LHCN-M2 (cell line): ENCODE measurements at regions not wholly inside any gene's neighbourhood (a gene's known extent, or its start where the extent isn't known, plus 50 kb on each side); places are given as distances from the start of the nearest gene placed in this dataset.
"Not testable (repeated sequence)": the region's sequence is repeated elsewhere in the genome, so short reads cannot be mapped to it uniquely, and the experiment has no call there.

Experiments used
- DNase-seq: peaks from one replicate; pipeline ENCODE4 v3.0.0-alpha.2; 2012; ENCODE audit warnings: low read depth

- DNase-seq: no peak
Observed at GRCh38 chr6:93962566-93962965, 543.2 kb upstream of the EPHA7 start.

- no peak for DNase-seq
Observed at GRCh38 chr6:93954584-93954983, 535.2 kb upstream of the EPHA7 start.

GRCh38 chr6:93943661-93944060, 524.3 kb upstream of the EPHA7 start:
- no peak for DNase-seq

DNA sequence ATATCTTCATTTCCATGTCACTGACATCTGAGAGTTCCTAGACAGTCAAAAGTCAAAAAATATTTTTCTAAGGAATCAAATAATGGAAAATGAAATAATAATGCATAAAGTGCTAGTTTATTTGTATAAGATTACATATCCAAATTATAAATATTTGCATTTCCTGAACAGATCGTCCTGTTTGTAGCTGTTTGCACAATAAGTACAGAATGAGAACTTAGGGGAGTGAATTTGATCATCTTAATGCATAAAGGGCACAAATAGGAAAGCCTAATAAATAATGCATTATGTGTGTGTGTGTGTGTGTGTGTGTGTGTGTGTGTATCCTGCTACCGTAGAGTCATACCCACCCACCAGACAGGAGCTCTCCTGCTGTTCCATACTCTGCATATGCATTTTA, 521.0 kb upstream of the EPHA7 start:
- DNase-seq: no peak

GRCh38 chr6:93932175-93932574, 512.8 kb upstream of the EPHA7 start:
- DNase-seq: no peak

DNA sequence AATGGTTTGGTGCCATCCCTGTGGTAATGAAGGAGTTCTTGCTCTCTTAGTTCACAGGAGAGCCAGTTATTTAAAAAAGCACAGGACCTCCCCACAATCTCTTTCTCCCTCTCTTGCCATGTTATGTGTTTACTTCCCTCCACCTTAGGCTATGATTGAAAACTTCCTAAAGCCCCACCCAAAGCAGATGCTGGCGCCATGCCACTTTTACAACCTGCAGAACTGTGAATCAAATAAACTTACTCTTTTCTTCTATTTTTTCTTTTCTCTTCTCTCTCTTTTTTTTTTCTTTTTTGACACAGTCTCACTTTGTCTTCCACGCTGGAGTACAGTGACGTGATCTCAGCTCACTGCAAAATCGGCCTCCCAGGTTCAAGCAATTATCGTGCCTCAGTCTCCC, 508.4 kb upstream of the EPHA7 start:
- no peak for DNase-seq

DNA sequence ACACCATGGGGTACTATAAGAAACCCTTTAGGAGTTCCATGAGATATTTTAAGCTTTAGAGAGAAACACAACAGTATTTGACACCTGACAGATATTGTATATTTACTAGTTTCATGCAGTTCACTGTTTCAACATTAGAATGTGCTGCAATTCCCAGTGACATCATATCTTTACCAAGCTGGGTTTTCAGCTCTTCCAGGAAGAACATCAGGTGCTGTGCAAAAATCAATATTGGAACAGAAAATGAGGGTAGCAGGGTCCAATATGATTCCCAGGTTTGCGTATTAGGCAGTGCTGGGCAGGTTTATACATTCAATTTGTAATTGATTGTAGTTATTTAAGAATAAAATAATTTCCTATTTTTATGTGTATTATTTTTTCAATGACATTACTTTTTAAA, 500.0 kb upstream of the EPHA7 start:
- DNase-seq: no peak

GRCh38 chr6:93918258-93918657, 498.9 kb upstream of the EPHA7 start:
- no peak for DNase-seq

- no peak for DNase-seq
Observed at GRCh38 chr6:93917216-93917615, 497.9 kb upstream of the EPHA7 start.

GRCh38 chr6:93916716-93917115, 497.4 kb upstream of the EPHA7 start:
- no peak for DNase-seq

DNA sequence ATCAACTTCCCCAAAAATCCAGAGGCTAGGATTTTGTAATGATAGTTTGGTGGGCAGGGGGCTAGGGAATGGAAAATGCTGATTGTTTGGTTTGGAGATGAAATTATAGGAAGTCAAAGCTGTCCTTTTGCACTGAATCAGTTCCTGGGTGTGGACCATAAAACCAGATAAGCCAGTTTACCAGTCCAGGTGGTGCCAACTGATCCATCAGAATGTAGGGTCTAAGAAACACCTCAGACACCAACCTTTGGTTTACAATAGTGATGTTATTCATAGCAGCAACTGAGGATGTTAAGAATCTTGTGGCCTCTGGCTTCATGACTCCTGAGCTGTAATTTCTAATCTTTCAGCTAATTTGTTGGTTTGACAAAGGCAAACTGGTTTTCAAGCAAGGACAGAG, 496.6 kb upstream of the EPHA7 start:
- no peak for DNase-seq

DNA sequence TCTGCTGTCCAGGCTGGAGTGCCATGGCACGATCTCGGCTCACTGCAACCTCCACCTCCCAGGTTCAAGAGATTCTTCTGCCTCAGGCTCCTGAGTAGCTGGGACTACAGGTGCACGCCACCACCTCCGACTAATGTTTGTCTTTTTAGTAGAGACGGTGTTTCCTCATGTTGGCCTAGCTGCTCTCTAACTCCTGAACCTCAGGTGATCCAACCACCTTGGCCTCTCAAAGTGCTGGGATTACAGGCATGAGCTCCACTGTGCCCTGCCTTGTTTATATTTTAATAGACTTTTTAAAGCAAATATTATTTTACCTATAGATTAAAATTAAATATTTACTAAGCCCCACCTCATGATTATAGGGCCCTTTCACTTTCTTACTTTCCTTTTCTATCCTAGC, 483.2 kb upstream of the EPHA7 start:
- no peak for DNase-seq

DNA sequence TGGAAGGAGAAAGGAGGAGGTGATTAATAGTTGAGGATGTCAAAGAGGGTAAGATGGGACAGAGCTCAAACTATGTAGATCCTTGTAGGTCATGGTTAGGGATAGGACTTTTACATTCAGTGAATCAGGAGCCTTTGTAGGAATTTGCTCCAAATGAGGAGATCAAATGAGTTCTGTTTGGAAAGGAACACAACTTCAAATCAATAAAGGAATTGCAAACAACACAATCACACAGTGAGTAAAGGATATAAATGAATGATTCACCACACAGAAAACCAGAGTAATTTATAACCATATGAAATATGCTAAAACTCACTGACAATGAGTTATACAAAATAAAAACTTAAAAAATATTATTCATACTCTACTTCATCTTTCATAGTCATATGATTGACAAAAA, 480.8 kb upstream of the EPHA7 start:
- no peak for DNase-seq

DNA sequence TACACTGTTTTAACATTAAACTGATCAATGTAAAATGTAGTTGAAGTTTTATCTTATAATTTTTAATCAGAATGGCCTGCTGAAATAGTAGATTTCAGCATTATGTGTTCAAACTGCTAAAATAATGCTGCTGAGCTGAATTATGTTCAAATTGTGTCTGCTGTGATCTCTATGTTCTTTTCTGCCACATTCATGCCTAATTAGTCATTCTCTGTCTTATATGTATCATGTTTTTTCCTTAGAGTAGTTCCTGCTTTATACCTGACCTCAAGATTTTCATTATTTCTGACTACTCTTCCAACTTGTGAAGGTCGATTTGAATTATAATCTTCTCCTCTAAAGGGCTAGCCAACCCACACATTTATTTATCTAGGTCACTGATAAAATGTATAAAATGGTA, 476.7 kb upstream of the EPHA7 start:
- peak; percentile 73 for DNase-seq

- DNase-seq: peak; percentile 64
Observed at GRCh38 chr6:93894521-93894920, 475.2 kb upstream of the EPHA7 start.

GRCh38 chr6:93889713-93890112, 470.4 kb upstream of the EPHA7 start:
- no peak for DNase-seq

DNA sequence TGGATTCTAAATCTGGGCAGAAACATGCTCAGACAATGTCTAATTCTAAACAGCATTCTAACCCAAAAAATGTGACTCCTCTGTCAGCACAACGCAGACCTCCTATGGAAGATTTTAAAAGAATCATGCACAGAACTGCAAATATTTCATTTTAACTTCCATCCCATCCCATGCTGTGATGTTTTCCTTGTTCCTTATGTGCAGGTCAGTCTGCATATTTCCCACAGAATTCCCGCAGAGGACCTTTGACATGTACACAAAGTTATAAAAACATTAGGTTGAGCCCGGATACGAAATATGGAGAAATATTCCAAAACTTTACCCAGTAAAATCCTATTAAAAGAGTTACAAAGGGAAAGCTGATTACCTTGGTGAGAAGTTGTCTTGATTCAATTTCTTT, 467.1 kb upstream of the EPHA7 start:
- DNase-seq: no peak

- no peak for DNase-seq
Observed at GRCh38 chr6:93859971-93860370, 440.6 kb upstream of the EPHA7 start.

GRCh38 chr6:93858213-93858612, 438.9 kb upstream of the EPHA7 start:
- no peak for DNase-seq

- DNase-seq: peak; percentile 66
Observed at GRCh38 chr6:93849857-93850256, 430.5 kb upstream of the EPHA7 start.

DNA sequence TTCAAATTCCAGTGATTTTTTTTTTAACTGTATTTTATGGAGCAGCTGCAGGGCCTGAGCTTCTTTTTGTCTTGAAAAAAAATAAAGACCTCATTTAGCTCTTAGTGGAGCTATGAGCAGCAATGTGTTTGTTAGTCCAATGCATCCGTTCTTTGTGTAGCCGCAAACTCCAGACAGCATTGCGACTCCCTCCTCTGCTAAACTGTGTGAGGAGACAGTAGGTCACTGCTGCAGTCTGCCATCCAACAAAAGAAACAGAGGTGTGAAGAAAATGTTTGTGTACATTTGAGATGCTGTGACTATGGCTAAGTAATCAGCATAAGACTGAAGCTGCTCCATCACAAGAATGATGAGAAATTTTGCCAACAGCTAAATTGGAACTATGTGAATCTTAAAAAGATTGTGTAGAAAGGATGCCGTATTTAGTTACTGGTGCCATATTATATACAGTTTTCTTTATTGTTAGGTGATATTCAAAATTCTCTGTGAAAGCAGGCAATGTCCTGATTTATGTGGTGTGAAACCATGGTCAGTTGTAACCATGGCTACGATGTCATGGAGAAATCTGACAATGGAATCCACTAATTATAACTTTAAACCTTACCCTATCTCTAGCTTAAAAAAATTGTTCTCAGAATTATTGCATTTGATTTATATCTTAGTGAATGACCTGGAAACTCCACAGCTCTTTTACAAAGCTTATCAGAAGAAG, 428.8 kb upstream of the EPHA7 start:
- DNase-seq: peak; percentile 74

GRCh38 chr6:93842178-93842577, 422.8 kb upstream of the EPHA7 start:
- no peak for DNase-seq

DNA sequence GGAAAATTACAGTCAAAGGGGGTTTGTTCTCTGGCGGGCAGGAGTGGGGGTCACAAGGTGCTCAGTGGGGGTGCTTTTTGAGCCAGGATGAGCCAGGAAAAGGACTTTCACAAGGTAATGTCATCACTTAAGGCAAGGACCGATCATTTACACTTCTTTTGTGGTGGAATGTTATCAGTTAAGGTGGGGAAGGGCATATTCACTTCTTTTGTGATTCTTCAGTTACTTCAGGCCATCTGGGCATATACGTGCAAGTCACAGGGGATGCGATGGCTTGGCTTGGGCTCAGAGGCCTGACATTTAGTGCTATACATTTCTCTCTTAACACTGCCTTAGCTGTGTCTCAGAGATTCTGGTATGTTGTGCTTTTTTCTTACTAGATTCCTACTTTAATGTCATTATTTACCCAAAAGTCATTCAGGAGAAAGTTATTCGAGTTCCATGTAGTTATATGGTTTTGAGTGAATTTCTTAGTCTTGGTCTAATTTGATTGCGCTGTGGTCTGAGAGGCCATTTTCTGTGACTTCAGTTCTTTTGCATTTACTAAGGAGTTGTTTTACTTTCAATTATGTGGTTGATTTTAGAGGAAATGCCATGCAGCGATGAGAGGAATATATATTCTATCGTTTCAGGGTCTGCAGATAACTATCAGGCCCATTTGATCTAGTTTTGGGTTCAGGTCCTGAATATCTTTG, 416.2 kb upstream of the EPHA7 start:
- DNase-seq: not testable (repeated sequence)

- not testable (repeated sequence) for DNase-seq
Observed at GRCh38 chr6:93835026-93835425, 415.7 kb upstream of the EPHA7 start.
